T-cell (primary cell): ENCODE measurements at regions not wholly inside any gene's neighbourhood (a gene's known extent, or its start where the extent isn't known, plus 50 kb on each side); places are given as distances from the start of the nearest gene placed in this dataset.

Source experiments
- ATAC-seq, 4 experiments: fragments of 200-7000 bp in 3 of 4; fragments of 150-1000 bp in 1 of 4; cut with Tn5 transposase; replicated peaks in 1 of 4; 1 replicate in 3 of 4; 2 replicates in 1 of 4; pipeline ENCODE4 v1.10.0; 2021; ENCODE audit warnings: moderate library complexity in 3 of 4, mild to moderate bottlenecking in 2 of 4, moderate number of reproducible peaks in 1 of 4
- CTCF ChIA-PET, 2 donors: fragments of 300-600 bp; sonication (Branson Sonifier 250); formaldehyde crosslinking; loops; one replicate each; lab custom pipeline; 2022; ENCODE audit warnings: antibody characterized with exemption in 2 of 2; lab: Charles Lee
- POLR2A ChIA-PET, 2 donors: fragments of 300-600 bp; sonication (Branson Sonifier 250); formaldehyde crosslinking; loops; one replicate each; lab custom pipeline; 2022; ENCODE audit warnings: antibody characterized with exemption in 2 of 2; lab: Charles Lee
- DNase-seq, 35 experiments: peaks; one replicate each; pipeline versions ENCODE4 v3.0.0 to v3.0.0-alpha.2; 2013 to 2023
- H3K27ac ChIP-seq: one replicate; pipeline ENCODE4 v1.5.1; 2013; ENCODE audit warnings: low read length
- H3K27me3 ChIP-seq, 2 experiments: replicated peaks in 1 of 2; 1 replicate in 1 of 2; 2 replicates in 1 of 2; pipeline versions ENCODE4 v1.6.1 to v1.7.0; 2013; ENCODE audit warnings: low read length in 1 of 2, mixed read lengths in 1 of 2; ENCODE audit not compliant: control insufficient read depth in 2 of 2, insufficient read depth in 2 of 2; ENCODE audit errors: extremely low read depth in 1 of 2
- H3K36me3 ChIP-seq, 2 donors: 1 replicate in 1 of 2; 2 replicates in 1 of 2; pipeline versions ENCODE4 v1.6.1 to v1.7.0; 2013; ENCODE audit warnings: low read length in 1 of 2; ENCODE audit not compliant: control insufficient read depth in 2 of 2, insufficient read depth in 1 of 2; ENCODE audit errors: extremely low read depth in 1 of 2
- H3K4me1 ChIP-seq, 2 experiments: 1 replicate in 1 of 2; 2 replicates in 1 of 2; pipeline versions ENCODE4 v1.6.1 to v1.7.0; 2013; ENCODE audit warnings: low read length in 2 of 2, mixed read lengths in 1 of 2; ENCODE audit not compliant: insufficient read depth in 2 of 2, control insufficient read depth in 1 of 2; ENCODE audit errors: extremely low read depth in 1 of 2
- H3K4me3 ChIP-seq, 2 donors: 1 replicate in 1 of 2; 2 replicates in 1 of 2; pipeline versions ENCODE4 v1.5.1 to v1.7.0; 2013; ENCODE audit warnings: mild to moderate bottlenecking in 2 of 2, low read length in 1 of 2, moderate library complexity in 1 of 2; ENCODE audit not compliant: control insufficient read depth in 1 of 2; ENCODE audit errors: extremely low read depth in 1 of 2
- H3K9me3 ChIP-seq: 2 replicates; pipeline ENCODE4 v1.7.0; 2013
- H3K27ac Mint-ChIP-seq, 2 donors: one replicate each; pipeline ENCODE4 v1.8.0; 2020 to 2021; ENCODE audit warnings: mild to moderate bottlenecking in 2 of 2, mixed read lengths in 2 of 2
- H3K27me3 Mint-ChIP-seq, 2 donors: one replicate each; pipeline ENCODE4 v1.8.0; 2021 to 2022; ENCODE audit warnings: mixed read lengths in 2 of 2
- H3K36me3 Mint-ChIP-seq: one replicate; pipeline ENCODE4 v1.8.0; 2021; ENCODE audit warnings: mixed read lengths
- H3K4me1 Mint-ChIP-seq, 3 donors: one replicate each; pipeline ENCODE4 v1.8.0; 2020 to 2022; ENCODE audit warnings: mixed read lengths in 3 of 3, mild to moderate bottlenecking in 1 of 3
- H3K4me3 Mint-ChIP-seq, 3 donors: one replicate each; pipeline ENCODE4 v1.8.0; 2020 to 2022; ENCODE audit warnings: mild to moderate bottlenecking in 3 of 3, mixed read lengths in 3 of 3, moderate library complexity in 3 of 3
- H3K9me3 Mint-ChIP-seq, 3 donors: one replicate each; pipeline ENCODE4 v1.8.0; 2020 to 2022; ENCODE audit warnings: mixed read lengths in 3 of 3
- WGBS: methylation state at CpG from one replicate; pipeline ENCODE4 v1.1.5; 2013; ENCODE audit warnings: missing lambda C conversion rate; ENCODE audit not compliant: insufficient coverage; 5-methylcytosine and 5-hydroxymethylcytosine counted together

GRCh38 chr10:125557311-125557710, 125.7 kb downstream of the TEX36 start:
- H3K4me1 ChIP-seq: no peaks in the 10 kb centered on the region
- no peak for ATAC-seq
- Mint-ChIP-seq H3K27me3 (peaks cover 8 to 19% of the 10 kb centered on the region in 2 donors), H3K27ac (no peak overlapping the region), H3K9me3 (peaks cover 0 to 3% (median 3%) of the 10 kb centered on the region in 3 donors), H3K4me3 (no peak overlapping the region), H3K36me3 (no peaks in the 10 kb centered on the region), H3K4me1 (no peaks in the 10 kb centered on the region)
- no peaks in the 10 kb centered on the region for H3K27me3 ChIP-seq
- H3K27ac ChIP-seq: no peak overlapping the region
- no peaks in the 10 kb centered on the region for H3K9me3 ChIP-seq
- H3K36me3 ChIP-seq: no peaks in the 10 kb centered on the region
- ChIA-PET POLR2A (no interaction called here), CTCF (interaction anchor here in 1 of 2 donors (0.6 kb wide), 2 partner anchors 8 to 245 kb away, joined by 3 to 5 read pairs; no protein-coding TSS in a partner anchor)
- no peak for DNase-seq
- WGBS: 88% methylated on average over 2 of the region's 4 CpGs
- no peak overlapping the region for H3K4me3 ChIP-seq

GRCh38 chr10:125556882-125557281, 126.1 kb downstream of the TEX36 start:
- Histone ChIP-seq H3K4me3 (no peak overlapping the region), H3K27ac (no peak overlapping the region), H3K27me3 (no peaks in the 10 kb centered on the region), H3K4me1 (no peaks in the 10 kb centered on the region), H3K36me3 (no peaks in the 10 kb centered on the region), H3K9me3 (no peaks in the 10 kb centered on the region)
- CTCF ChIA-PET: interaction anchor here in 1 of 2 donors (0.6 kb wide), 1 partner anchor 8 kb away, joined by 5 read pairs; no protein-coding TSS in a partner anchor
- Mint-ChIP-seq H3K4me1 (no peaks in the 10 kb centered on the region), H3K27me3 (peaks cover 6 to 18% of the 10 kb centered on the region in 2 donors), H3K9me3 (peaks cover 0 to 3% (median 3%) of the 10 kb centered on the region in 3 donors), H3K36me3 (no peaks in the 10 kb centered on the region), H3K27ac (no peak overlapping the region), H3K4me3 (no peak overlapping the region)
- DNase-seq: no peak
- no peak for ATAC-seq
- POLR2A ChIA-PET: no interaction called here
- 0% methylated on average over 1 of the region's 4 CpGs for WGBS

GRCh38 chr10:125555743-125556142, 127.2 kb downstream of the TEX36 start:
- no peak for ATAC-seq
- H3K36me3 ChIP-seq: no peaks in the 10 kb centered on the region
- H3K4me1 ChIP-seq: no peaks in the 10 kb centered on the region
- ChIA-PET POLR2A (no interaction called here), CTCF (no interaction called here)
- H3K9me3 ChIP-seq: no peaks in the 10 kb centered on the region
- Mint-ChIP-seq H3K27ac (no peak overlapping the region), H3K36me3 (no peaks in the 10 kb centered on the region), H3K4me1 (no peaks in the 10 kb centered on the region), H3K27me3 (peaks cover 8 to 14% of the 10 kb centered on the region in 2 donors), H3K4me3 (no peak overlapping the region), H3K9me3 (peaks cover 0 to 3% (median 3%) of the 10 kb centered on the region in 3 donors)
- H3K4me3 ChIP-seq: no peak overlapping the region
- DNase-seq: no peak
- H3K27me3 ChIP-seq: no peaks in the 10 kb centered on the region
- WGBS: 63% methylated on average over 7 of the region's 12 CpGs
- no peak overlapping the region for H3K27ac ChIP-seq

GRCh38 chr10:125555267-125555666, 127.7 kb downstream of the TEX36 start:
- no peak for DNase-seq
- no peaks in the 10 kb centered on the region for H3K36me3 ChIP-seq
- H3K9me3 Mint-ChIP-seq: peaks cover 0 to 3% (median 3%) of the 10 kb centered on the region in 3 donors
- ATAC-seq: no peak
- H3K4me3 Mint-ChIP-seq: no peak overlapping the region
- H3K27me3 ChIP-seq: no peaks in the 10 kb centered on the region
- H3K4me1 Mint-ChIP-seq: no peaks in the 10 kb centered on the region
- ChIA-PET CTCF (no interaction called here), POLR2A (no interaction called here)
- H3K4me3 ChIP-seq: no peak overlapping the region
- H3K36me3 Mint-ChIP-seq: no peaks in the 10 kb centered on the region
- no peaks in the 10 kb centered on the region for H3K9me3 ChIP-seq
- H3K27ac Mint-ChIP-seq: no peak overlapping the region
- H3K27me3 Mint-ChIP-seq: peaks cover 8 to 15% of the 10 kb centered on the region in 2 donors
- H3K27ac ChIP-seq: no peak overlapping the region
- WGBS: 71% methylated on average over 7 of the region's 9 CpGs
- H3K4me1 ChIP-seq: no peaks in the 10 kb centered on the region

- WGBS: 73% methylated on average over 3 of the region's 4 CpGs
- no peaks in the 10 kb centered on the region for H3K9me3 ChIP-seq
- Mint-ChIP-seq H3K36me3 (no peaks in the 10 kb centered on the region), H3K9me3 (peaks cover 0 to 3% (median 3%) of the 10 kb centered on the region in 3 donors), H3K4me3 (no peak overlapping the region), H3K4me1 (no peaks in the 10 kb centered on the region), H3K27ac (no peak overlapping the region), H3K27me3 (peaks cover 8 to 18% of the 10 kb centered on the region in 2 donors)
- ChIA-PET POLR2A (no interaction called here), CTCF (no interaction called here)
- H3K4me1 ChIP-seq: no peaks in the 10 kb centered on the region
- no peak for ATAC-seq
- H3K27me3 ChIP-seq: no peaks in the 10 kb centered on the region
- H3K4me3 ChIP-seq: no peak overlapping the region
- DNase-seq: no peak
- H3K27ac ChIP-seq: no peak overlapping the region
- H3K36me3 ChIP-seq: no peaks in the 10 kb centered on the region
These were observed 128.2 kb downstream of the TEX36 start for GRCh38 chr10:125554753-125555152.

GRCh38 chr10:125554016-125554703, 128.8 kb downstream of the TEX36 start:
- no peaks in the 10 kb centered on the region for H3K4me1 ChIP-seq
- POLR2A ChIA-PET: no interaction called here
- Mint-ChIP-seq H3K4me1 (no peaks in the 10 kb centered on the region), H3K36me3 (no peaks in the 10 kb centered on the region), H3K4me3 (no peak overlapping the region), H3K27ac (no peak overlapping the region), H3K9me3 (peaks cover 0 to 3% (median 3%) of the 10 kb centered on the region in 3 donors), H3K27me3 (peaks cover 8 to 18% of the 10 kb centered on the region in 2 donors)
- no peak overlapping the region for H3K27ac ChIP-seq
- H3K27me3 ChIP-seq: peaks cover 0 to 3% of the 10 kb centered on the region in 2 experiments
- ATAC-seq: no peak
- WGBS: 94% methylated on average over 3 of the region's 10 CpGs
- CTCF ChIA-PET: no interaction called here
- no peak overlapping the region for H3K4me3 ChIP-seq
- H3K36me3 ChIP-seq: no peaks in the 10 kb centered on the region
- no peaks in the 10 kb centered on the region for H3K9me3 ChIP-seq
- no peak for DNase-seq
